ENCODE measurements at regions not wholly inside any gene's neighbourhood (a gene's known extent, or its start where the extent isn't known, plus 50 kb on each side); places are given as distances from the start of the nearest gene placed in this dataset.

- ATAC-seq (ENCODE audit: low FRiP score) = no peak
- DNase-seq (ENCODE audit: low spot score) = no peak
- no peak for TF ChIP-seq CTCF (IDR thresholded peaks at IDR 0.05)
These were observed 655.7 kb upstream of the MAP3K7 start for GRCh38 chr6:91242614-91242949.

GRCh38 chr6:91241946-91242613, 655.2 kb upstream of the MAP3K7 start:
- DNase-seq (ENCODE audit: low spot score) = no peak
- no peak for ATAC-seq (ENCODE audit: low FRiP score)
- TF ChIP-seq CTCF (IDR thresholded peaks at IDR 0.05) = no peak

GRCh38 chr6:91240878-91241603, 654.2 kb upstream of the MAP3K7 start:
- DNase-seq (ENCODE audit: low spot score) (no peak), ATAC-seq (ENCODE audit: low FRiP score) (no peak)
- no peak for TF ChIP-seq CTCF (IDR thresholded peaks at IDR 0.05)

GRCh38 chr6:91221072-91221720, 634.3 kb upstream of the MAP3K7 start:
- no peak for TF ChIP-seq CTCF (IDR thresholded peaks at IDR 0.05)
- ATAC-seq (ENCODE audit: low FRiP score) = no peak
- DNase-seq (ENCODE audit: low spot score) = no peak

GRCh38 chr6:91213229-91213901, 626.5 kb upstream of the MAP3K7 start:
- ATAC-seq (ENCODE audit: low FRiP score) (no peak), DNase-seq (ENCODE audit: low spot score) (no peak)
- TF ChIP-seq CTCF (IDR thresholded peaks at IDR 0.05) = no peak

- no peak for ATAC-seq (ENCODE audit: low FRiP score)
- DNase-seq (ENCODE audit: low spot score) = no peak
- no peak for TF ChIP-seq CTCF (IDR thresholded peaks at IDR 0.05)
These were observed 611.9 kb upstream of the MAP3K7 start for GRCh38 chr6:91198588-91199255.
